PFSK-1 (cell line): ENCODE measurements at regions not wholly inside any gene's neighbourhood (a gene's known extent, or its start where the extent isn't known, plus 50 kb on each side); places are given as distances from the start of the nearest gene placed in this dataset.

Source experiments
- POLR2AphosphoS5 ChIP-seq: IDR thresholded peaks from 2 replicates; pipeline ENCODE4 v1.6.1; 2012; ENCODE audit warnings: low read depth, mild to moderate bottlenecking, control low read depth, low read length, moderate library complexity
- SIN3A ChIP-seq: IDR thresholded peaks from 2 replicates; pipeline ENCODE4 v1.6.1; 2012; ENCODE audit warnings: mild to moderate bottlenecking, low read length, moderate library complexity, borderline replicate concordance; ENCODE audit not compliant: insufficient read depth
- TAF1 ChIP-seq: IDR thresholded peaks from 2 replicates; pipeline ENCODE4 v1.6.1; 2012; ENCODE audit warnings: low read length, control low read depth, borderline replicate concordance; ENCODE audit not compliant: insufficient read depth
- TF ChIP-seq, protein P1 (sequence below), 2 experiments: IDR thresholded peaks; 2 replicates each; pipeline versions ENCODE4 v1.6.1 to v1.8.0; 2011 to 2012; ENCODE audit warnings: low read depth in 2 of 2, low read length in 2 of 2, control low read depth in 1 of 2, inconsistent platforms in 1 of 2, mild to moderate bottlenecking in 1 of 2, moderate library complexity in 1 of 2; ENCODE audit not compliant: insufficient read depth in 1 of 2

DNA sequence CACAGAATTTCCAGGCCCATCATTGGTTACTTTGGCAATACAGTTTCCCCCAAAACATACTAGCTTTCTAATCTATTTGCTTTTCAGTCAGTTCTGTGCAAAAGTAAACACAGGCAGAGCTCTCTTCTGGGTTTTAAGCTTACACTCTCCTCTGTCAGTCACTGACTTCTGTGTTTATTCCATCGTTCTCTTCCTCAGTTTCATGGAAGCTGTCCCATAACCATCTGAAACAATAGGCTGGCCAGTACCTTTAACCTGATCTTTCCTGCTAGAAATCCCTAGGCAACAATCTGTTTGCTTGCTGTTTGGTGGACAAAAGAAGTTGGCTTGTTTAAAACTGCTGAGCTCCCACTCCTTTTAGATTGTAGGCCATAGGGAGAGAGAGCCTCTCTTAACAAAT lies 431.5 kb downstream of the HACE1 start:
- TF ChIP-seq, protein P1, sequence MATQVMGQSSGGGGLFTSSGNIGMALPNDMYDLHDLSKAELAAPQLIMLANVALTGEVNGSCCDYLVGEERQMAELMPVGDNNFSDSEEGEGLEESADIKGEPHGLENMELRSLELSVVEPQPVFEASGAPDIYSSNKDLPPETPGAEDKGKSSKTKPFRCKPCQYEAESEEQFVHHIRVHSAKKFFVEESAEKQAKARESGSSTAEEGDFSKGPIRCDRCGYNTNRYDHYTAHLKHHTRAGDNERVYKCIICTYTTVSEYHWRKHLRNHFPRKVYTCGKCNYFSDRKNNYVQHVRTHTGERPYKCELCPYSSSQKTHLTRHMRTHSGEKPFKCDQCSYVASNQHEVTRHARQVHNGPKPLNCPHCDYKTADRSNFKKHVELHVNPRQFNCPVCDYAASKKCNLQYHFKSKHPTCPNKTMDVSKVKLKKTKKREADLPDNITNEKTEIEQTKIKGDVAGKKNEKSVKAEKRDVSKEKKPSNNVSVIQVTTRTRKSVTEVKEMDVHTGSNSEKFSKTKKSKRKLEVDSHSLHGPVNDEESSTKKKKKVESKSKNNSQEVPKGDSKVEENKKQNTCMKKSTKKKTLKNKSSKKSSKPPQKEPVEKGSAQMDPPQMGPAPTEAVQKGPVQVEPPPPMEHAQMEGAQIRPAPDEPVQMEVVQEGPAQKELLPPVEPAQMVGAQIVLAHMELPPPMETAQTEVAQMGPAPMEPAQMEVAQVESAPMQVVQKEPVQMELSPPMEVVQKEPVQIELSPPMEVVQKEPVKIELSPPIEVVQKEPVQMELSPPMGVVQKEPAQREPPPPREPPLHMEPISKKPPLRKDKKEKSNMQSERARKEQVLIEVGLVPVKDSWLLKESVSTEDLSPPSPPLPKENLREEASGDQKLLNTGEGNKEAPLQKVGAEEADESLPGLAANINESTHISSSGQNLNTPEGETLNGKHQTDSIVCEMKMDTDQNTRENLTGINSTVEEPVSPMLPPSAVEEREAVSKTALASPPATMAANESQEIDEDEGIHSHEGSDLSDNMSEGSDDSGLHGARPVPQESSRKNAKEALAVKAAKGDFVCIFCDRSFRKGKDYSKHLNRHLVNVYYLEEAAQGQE (IDR thresholded peaks at IDR 0.05; ENCODE audit: insufficient read depth in 1 of 2, low read depth in 2 of 2, low read length in 2 of 2) = no peak
- no peak for TF ChIP-seq TAF1
- TF ChIP-seq POLR2AphosphoS5 = no peak
- no peak for TF ChIP-seq SIN3A
